NT2/D1 (cell line): ENCODE measurements at regions not wholly inside any gene's neighbourhood (a gene's known extent, or its start where the extent isn't known, plus 50 kb on each side); places are given as distances from the start of the nearest gene placed in this dataset.
"Not testable (repeated sequence)": the region's sequence is repeated elsewhere in the genome, so short reads cannot be mapped to it uniquely, and the experiment has no call there.

Source experiments
- DNase-seq: peaks from one replicate; pipeline ENCODE4 v3.0.0-alpha.2; 2011; ENCODE audit warnings: low read depth, low spot score
- H3K27me3 ChIP-seq: 2 replicates; pipeline ENCODE4 v1.6.0; 2011; ENCODE audit warnings: mild to moderate bottlenecking; ENCODE audit not compliant: insufficient read length, insufficient read depth
- H3K36me3 ChIP-seq: 2 replicates; pipeline ENCODE4 v1.6.1; 2011; ENCODE audit warnings: mild to moderate bottlenecking, low read length, mixed read lengths; ENCODE audit not compliant: insufficient read depth, insufficient read length
- H3K4me1 ChIP-seq: 2 replicates; pipeline ENCODE4 v1.5.1; 2011; ENCODE audit not compliant: insufficient read depth, insufficient read length
- H3K4me3 ChIP-seq: 2 replicates; pipeline ENCODE4 v1.5.1; 2011; ENCODE audit warnings: low read depth; ENCODE audit not compliant: insufficient read length
- H3K9ac ChIP-seq: 2 replicates; pipeline ENCODE4 v1.6.0; 2011; ENCODE audit warnings: low read depth; ENCODE audit not compliant: insufficient read length
- H3K9me3 ChIP-seq: 2 replicates; pipeline ENCODE4 v1.5.1; 2011; ENCODE audit warnings: mild to moderate bottlenecking, low read length; ENCODE audit not compliant: insufficient read depth
- SUZ12 ChIP-seq: IDR thresholded peaks from 2 replicates; pipeline ENCODE4 v1.6.1; 2011; ENCODE audit not compliant: insufficient read length, insufficient read depth; ENCODE audit errors: extremely low read depth
- YY1 ChIP-seq: IDR thresholded peaks from 2 replicates; pipeline ENCODE4 v1.6.1; 2011; ENCODE audit not compliant: insufficient read length, insufficient read depth
- ZNF274 ChIP-seq: IDR thresholded peaks from 2 replicates; pipeline ENCODE4 v1.6.1; 2011; ENCODE audit warnings: mild to moderate bottlenecking, low read depth, low read length

DNA sequence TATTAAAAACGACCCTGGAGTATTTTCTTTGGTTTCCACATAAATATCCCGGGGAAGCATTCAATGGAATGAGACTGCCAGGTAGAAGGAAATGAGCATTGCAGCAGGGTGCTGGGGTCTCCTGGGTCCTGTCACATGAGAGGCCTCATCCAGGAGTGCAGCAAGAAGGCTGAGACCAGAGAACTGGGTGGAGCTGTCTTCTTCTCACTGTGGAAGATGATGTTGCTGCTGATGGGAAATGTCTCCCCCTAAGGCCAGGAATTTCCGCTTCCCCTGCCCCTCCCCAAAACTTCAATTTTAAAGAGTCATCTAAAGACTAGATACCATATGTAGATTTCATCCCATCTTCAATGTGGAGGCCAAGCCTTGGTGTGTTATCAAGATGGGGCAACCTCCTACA is 95.2 kb upstream of the SIX2 start:
- Histone ChIP-seq H3K9me3 (peaks cover 7% of the 10 kb centered on the region; the same call in 1 of the 2 replicates), H3K9ac (no peak overlapping the region), H3K27me3 (no peaks in the 10 kb centered on the region), H3K4me3 (no peak overlapping the region), H3K4me1 (no peaks in the 10 kb centered on the region), H3K36me3 (no peaks in the 10 kb centered on the region)
- TF ChIP-seq SUZ12 (no peak), YY1 (no peak), ZNF274 (no peak)
- no peak for DNase-seq

GRCh38 chr2:45103351-45104345 is 94.4 kb upstream of the SIX2 start:
- H3K9me3 ChIP-seq: peaks cover 7% of the 10 kb centered on the region; the same call in 1 of the 2 replicates
- H3K27me3 ChIP-seq: no peaks in the 10 kb centered on the region
- H3K4me3 ChIP-seq: no peak overlapping the region
- no peak overlapping the region for H3K9ac ChIP-seq
- H3K4me1 ChIP-seq: no peaks in the 10 kb centered on the region
- DNase-seq: no peak
- no peaks in the 10 kb centered on the region for H3K36me3 ChIP-seq
- TF ChIP-seq ZNF274 (no peak), SUZ12 (no peak), YY1 (no peak)

- DNase-seq: no peak
- Histone ChIP-seq H3K36me3 (no peaks in the 10 kb centered on the region), H3K4me3 (no peak overlapping the region), H3K4me1 (no peaks in the 10 kb centered on the region), H3K9me3 (peaks cover 7% of the 10 kb centered on the region; the same call in 1 of the 2 replicates), H3K27me3 (no peaks in the 10 kb centered on the region), H3K9ac (no peak overlapping the region)
- no peak for TF ChIP-seq ZNF274
Observed at GRCh38 chr2:45102579-45103117, 93.4 kb upstream of the SIX2 start.

DNA sequence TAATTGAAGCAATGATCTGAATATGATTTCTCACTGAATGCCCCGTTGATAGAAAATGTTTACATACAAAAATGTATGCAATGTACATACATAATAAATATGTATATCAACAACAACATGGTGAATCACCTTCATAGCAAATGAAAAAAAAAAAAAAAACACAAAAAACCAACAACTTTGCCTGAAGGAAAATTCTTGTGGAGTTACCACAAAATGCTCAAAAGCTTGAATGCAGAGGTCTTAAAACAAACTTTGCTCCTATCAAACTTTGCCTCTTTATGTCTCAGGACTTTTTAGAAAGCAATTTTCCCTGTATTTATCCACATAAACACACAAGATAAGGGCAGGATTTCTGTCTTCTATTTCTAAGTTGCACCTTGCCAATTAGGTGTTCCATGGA is 92.9 kb upstream of the SIX2 start:
- H3K4me3 ChIP-seq: no peak overlapping the region
- TF ChIP-seq YY1 (no peak), SUZ12 (no peak), ZNF274 (no peak)
- peaks cover 7% of the 10 kb centered on the region; the same call in 1 of the 2 replicates for H3K9me3 ChIP-seq
- H3K9ac ChIP-seq: no peak overlapping the region
- no peaks in the 10 kb centered on the region for H3K27me3 ChIP-seq
- DNase-seq: no peak
- H3K4me1 ChIP-seq: no peaks in the 10 kb centered on the region
- H3K36me3 ChIP-seq: no peaks in the 10 kb centered on the region

DNA sequence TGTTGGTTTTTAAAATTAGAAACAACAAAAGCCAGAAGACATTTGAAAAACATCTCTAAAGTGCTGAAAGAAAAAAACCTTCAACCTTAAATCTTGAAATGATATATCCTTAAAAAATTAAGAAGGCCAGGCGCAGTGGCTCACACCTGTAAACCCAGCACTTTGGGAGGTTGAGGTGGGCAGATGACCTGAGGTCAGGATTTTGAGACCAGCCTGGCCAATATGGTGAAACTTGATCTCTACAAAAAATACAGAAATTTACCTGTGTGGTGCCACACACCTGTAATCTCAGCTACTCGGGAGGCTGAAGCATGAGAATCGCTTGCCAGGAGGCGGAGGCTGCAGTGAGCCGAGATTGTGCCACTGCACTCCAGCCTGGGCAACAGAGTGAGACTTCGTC is 87.7 kb upstream of the SIX2 start:
- H3K36me3 ChIP-seq: no peaks in the 10 kb centered on the region
- no peaks in the 10 kb centered on the region for H3K27me3 ChIP-seq
- TF ChIP-seq SUZ12 (no peak), ZNF274 (no peak), YY1 (no peak)
- H3K4me3 ChIP-seq: no peak overlapping the region
- no peaks in the 10 kb centered on the region for H3K4me1 ChIP-seq
- peaks cover 7% of the 10 kb centered on the region; the same call in 1 of the 2 replicates for H3K9me3 ChIP-seq
- DNase-seq: no peak
- H3K9ac ChIP-seq: no peak overlapping the region

DNA sequence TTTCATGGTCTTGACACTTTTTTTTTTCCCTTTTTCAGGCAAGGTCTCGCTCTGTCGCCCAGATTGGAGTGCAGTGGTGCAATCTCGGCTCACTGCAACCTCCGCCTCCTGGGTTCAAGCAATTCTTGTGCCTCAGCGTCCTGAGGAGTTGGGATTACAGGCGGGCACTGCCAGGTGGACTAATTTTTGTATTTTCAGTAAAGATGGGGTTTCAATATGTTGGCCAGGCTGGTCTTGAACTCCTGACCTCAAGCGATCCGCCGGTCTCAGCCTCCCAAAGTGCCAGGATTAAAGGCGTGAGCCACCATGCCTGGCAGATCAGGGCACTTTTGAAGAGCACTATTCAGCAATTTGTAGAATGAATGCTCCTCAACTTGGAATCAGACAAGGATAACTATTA is 86.8 kb upstream of the SIX2 start:
- H3K9ac ChIP-seq, H3K4me1 ChIP-seq, H3K9me3 ChIP-seq, H3K36me3 ChIP-seq, DNase-seq, H3K27me3 ChIP-seq, H3K4me3 ChIP-seq: not testable (repeated sequence)

DNA sequence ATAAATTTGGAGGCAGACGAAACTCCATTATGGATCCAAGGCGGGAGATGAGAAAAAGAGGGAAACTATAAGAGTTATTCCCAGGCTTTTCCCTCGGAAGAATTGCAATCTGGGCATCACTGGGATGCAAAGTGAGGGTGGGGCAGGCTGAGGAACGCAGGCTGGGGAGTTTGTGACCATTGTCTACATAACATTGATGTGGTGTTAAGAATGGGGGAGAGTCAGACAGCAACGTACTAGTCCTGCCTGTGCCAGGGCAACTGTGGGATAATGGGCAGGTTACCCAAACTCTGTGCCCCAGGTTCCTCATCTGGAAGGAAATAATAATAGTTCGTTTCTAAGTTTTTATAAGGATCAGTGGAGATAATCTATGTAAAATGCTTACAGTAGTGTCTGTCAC is 84.4 kb upstream of the SIX2 start:
- TF ChIP-seq YY1 (no peak), ZNF274 (no peak), SUZ12 (no peak)
- no peak overlapping the region for H3K4me3 ChIP-seq
- H3K9me3 ChIP-seq: no peaks in the 10 kb centered on the region
- DNase-seq: no peak
- H3K4me1 ChIP-seq: no peaks in the 10 kb centered on the region
- no peak overlapping the region for H3K9ac ChIP-seq
- H3K36me3 ChIP-seq: no peaks in the 10 kb centered on the region
- H3K27me3 ChIP-seq: no peaks in the 10 kb centered on the region
